Astrocyte of the spinal cord (primary cell): ENCODE measurements at regions not wholly inside any gene's neighbourhood (a gene's known extent, or its start where the extent isn't known, plus 50 kb on each side); places are given as distances from the start of the nearest gene placed in this dataset.

Experiments used
- DNase-seq: peaks from one replicate; pipeline ENCODE4 v3.0.0; 2011; ENCODE audit warnings: low read depth, low spot score
- H3K4me3 ChIP-seq: 2 replicates; pipeline ENCODE4 v1.5.1; 2011; ENCODE audit warnings: low read depth, mild to moderate bottlenecking, low read length, moderate library complexity
- in situ Hi-C: cut with HindIII; loops from 2 replicates; pipeline ENCODE4 v1.10.0; 2017; ENCODE audit warnings: low sequenced_read_pairs
- TF ChIP-seq, protein P1 (sequence below): IDR thresholded peaks from 2 replicates; pipeline ENCODE4 v1.5.1; 2012; ENCODE audit warnings: low read depth, mild to moderate bottlenecking, low read length, inconsistent platforms

DNA sequence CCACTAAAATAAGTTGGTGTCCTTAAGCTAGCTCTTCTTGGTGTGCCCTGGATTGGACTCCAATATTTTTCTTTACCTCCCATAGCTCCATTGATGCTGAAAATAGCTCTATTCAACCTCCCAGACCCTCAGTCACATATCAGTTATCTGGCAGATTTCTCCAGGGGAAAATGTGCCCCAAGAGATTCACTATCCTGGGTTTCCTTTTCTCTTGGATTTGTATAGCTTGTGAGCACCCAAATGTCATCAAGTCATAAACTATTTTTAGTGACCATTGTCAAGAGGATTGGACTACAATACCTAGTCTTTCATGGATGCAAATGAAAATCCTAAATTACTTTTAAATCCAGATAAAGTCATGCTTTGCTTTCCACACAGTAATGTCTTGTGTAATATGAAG is 339.6 kb upstream of the FOXG1 start:
- DNase-seq, result no peak
- in situ Hi-C loops, result no loop called here
- H3K4me3 ChIP-seq, result no peak overlapping the region
- TF ChIP-seq, protein P1, sequence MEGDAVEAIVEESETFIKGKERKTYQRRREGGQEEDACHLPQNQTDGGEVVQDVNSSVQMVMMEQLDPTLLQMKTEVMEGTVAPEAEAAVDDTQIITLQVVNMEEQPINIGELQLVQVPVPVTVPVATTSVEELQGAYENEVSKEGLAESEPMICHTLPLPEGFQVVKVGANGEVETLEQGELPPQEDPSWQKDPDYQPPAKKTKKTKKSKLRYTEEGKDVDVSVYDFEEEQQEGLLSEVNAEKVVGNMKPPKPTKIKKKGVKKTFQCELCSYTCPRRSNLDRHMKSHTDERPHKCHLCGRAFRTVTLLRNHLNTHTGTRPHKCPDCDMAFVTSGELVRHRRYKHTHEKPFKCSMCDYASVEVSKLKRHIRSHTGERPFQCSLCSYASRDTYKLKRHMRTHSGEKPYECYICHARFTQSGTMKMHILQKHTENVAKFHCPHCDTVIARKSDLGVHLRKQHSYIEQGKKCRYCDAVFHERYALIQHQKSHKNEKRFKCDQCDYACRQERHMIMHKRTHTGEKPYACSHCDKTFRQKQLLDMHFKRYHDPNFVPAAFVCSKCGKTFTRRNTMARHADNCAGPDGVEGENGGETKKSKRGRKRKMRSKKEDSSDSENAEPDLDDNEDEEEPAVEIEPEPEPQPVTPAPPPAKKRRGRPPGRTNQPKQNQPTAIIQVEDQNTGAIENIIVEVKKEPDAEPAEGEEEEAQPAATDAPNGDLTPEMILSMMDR, result no peak

DNA sequence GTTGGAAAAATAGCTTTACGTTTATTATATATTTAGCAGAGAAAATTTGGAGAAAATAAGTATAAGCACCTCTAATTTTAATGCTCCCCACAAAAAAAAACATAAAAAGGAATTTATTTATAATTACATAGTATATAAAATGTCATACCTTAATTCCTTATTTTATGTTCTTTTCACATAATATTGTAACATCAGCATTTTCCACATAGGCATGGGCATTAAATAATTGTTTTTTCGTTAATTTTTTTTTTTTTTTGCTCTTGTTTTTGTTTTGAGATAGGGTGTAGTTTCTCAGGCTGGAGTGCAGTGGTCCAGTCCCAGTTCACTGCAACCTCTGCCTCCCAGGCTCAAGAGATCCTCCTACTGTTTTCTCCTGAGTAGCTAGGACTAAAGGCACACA is 329.8 kb upstream of the FOXG1 start:
- in situ Hi-C loops, result no loop called here
- TF ChIP-seq, protein P1, result no peak
- no peak for DNase-seq
- H3K4me3 ChIP-seq, result no peak overlapping the region

DNA sequence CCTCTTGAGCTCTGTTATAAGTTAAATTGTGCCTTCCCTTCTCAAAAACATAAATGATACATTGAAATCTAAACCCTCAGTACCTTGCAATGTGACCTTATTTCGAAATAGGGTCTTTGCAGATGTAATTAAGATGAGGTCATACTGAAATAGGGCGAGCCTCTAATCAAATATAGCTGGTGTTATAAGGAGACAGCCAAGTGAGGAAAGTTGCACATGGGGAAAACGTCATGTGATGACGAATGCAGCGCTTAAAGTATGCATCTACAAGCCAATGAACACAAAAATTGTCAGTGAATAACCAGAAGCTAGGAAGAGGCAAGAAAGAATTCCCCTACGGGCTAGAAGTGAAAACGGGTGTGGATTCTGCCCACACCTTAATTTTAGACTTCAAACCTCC is 305.2 kb upstream of the FOXG1 start:
- DNase-seq, result no peak
- TF ChIP-seq, protein P1, result no peak
- no peak overlapping the region for H3K4me3 ChIP-seq
- in situ Hi-C loops, result no loop called here

DNA sequence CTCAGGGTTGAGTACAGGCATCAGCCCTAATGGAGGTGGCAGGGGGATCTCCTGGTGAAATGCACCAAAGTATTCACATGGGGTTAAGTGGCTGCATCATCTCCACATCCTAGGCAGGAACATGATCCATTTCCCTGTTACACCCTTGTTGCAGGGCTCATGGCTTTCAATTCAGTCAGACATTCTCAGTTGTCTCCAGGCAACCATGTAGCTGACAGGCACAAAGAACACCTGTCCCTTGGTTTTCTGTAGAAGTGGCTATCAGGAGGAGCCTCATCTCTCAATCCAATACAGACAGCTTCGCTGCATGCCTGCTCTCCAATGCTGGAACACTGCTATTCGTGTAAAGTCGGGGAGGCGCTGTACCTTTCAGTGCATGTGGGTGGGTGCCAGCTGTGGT is 299.0 kb upstream of the FOXG1 start:
- TF ChIP-seq, protein P1, result no peak
- in situ Hi-C loops, result no loop called here
- no peak overlapping the region for H3K4me3 ChIP-seq
- DNase-seq, result no peak

DNA sequence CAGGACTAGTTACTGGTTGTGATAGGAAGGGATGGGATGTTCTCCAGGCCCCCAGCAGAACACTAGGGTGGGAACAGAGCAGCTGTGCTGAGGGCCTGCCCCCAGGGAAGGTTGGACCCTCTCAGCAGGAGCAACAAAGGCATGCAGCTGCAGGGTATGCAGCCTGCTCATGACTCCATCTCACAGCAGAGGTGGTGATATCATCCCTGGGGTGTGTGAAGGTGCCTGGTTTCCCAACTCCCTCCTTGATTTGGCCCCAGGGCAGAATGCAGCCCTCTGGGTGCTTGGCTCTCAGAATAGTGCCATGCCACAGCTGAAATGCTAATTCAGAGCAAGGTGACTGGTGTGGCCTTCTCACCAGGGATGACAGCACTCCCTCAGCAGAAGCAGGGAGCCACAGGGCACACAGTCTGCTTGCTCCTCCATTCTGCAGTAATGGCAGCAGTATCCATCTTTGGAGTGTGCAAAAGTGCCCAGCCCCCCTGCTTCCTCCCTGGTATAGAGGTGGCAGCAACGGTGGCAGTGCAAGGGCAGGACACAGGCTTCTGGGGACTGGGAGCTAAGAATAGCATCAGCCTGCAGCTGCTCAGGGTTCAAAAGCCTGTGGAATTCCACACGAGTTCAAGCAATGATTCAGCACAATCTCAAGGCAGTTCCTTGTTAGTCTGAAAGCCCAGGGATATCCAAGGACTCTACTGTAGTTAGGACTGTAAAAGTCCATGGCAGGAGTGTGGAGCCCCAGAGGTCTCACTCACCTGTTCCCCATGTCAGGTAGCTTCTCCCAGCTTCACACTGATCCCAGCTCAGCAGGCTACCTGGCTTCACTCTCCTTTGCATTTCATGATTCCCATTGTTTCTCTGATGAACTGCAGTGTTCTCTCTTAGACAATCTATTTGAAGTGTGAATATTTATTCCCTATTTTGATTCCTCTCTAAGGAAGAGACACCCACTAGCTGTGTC is 298.1 kb upstream of the FOXG1 start:
- TF ChIP-seq, protein P1, result no peak
- no peak for DNase-seq
- in situ Hi-C loops, result no loop called here
- no peak overlapping the region for H3K4me3 ChIP-seq

DNA sequence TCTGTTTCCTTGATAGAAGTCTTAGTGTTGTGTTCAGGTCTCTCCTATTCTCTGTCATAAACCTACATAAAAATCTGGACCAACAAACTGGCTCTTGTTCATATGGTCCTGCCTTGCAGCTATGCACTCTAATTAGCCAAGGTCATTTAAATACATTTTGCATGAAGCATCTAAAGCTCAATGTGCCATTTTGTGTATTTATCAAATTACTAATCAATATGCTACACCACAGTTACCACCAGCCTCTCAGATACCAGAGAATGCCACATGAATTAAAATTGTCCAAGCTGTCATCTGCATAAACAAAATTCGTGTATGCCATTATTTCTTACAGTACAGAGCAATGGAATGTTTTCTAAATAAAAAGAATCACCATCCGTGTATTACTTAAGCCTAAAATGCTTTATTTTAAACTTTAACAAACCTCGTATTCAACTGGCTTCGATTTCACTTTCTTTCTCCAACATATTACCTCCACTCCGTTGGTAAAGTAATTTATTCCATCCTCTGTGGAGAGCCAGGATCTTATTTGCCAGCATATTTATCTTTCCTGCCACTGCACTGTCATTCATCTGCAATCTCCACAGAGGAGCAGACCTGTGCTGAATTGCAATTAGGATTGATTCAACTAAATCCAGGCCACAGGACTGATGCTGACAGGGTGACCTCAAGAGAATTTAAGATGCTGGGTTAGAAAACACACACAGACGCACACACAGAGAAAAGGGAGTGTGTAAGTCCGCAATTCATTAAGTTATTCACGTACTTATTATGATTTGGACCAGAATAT is 284.1 kb upstream of the FOXG1 start:
- DNase-seq, result no peak
- TF ChIP-seq, protein P1, result no peak
- no peak overlapping the region for H3K4me3 ChIP-seq
- in situ Hi-C loops, result no loop called here
